HG02938 (cell line): ENCODE measurements at regions not wholly inside any gene's neighbourhood (a gene's known extent, or its start where the extent isn't known, plus 50 kb on each side); places are given as distances from the start of the nearest gene placed in this dataset.
"Not testable (repeated sequence)": the region's sequence is repeated elsewhere in the genome, so short reads cannot be mapped to it uniquely, and the experiment has no call there.

Experiments
- ATAC-seq: cut with Tn5 transposase; IDR thresholded peaks from one replicate; pipeline ENCODE4 v1.9.1; 2021; ENCODE audit warnings: mild to moderate bottlenecking, moderate library complexity; ENCODE audit not compliant: unreplicated experiment

DNA sequence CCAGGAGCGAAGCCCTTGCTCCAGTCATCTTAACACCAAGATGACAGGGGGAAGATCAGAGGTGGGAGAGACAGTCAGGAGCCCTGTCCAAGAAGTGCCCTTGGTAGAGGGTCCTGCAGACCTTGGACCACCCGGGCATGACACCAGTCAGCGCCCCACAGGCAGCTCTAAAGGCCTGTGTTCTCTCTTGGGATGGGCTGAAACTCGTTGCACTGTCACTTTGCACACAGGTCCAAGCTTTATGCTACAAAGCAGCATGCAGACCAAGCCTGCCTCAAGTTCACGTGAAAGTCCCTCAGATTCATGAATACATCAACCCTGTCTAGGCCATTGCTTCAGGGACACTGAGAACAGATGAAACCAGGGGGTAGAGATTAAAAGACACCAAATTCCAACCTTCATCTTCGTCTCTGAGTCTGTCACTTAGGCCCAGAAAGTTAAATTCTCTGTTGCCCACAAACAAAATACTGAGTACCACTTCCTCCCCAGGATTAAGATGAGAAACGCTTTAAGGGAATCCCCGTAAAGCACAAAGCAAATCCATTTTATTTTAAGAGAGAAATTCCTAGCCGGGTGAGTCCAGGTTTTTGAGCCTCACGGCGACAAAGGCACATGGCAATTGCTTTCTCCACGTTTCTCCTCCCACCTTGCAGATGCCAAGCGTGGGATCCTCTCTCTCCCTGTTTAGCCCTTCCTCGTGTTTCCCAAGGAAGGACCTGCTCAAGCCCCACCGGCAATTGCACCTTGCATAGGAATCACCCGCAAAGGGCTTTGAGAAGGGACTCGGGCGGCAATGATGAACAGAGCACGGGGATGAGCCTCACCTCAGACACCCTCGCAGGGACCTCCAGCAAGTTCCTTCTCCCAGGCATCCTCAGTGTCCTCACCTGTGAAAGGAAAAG lies 75.0 kb upstream of the ID2 start:
- peak; percentile 29 for ATAC-seq

DNA sequence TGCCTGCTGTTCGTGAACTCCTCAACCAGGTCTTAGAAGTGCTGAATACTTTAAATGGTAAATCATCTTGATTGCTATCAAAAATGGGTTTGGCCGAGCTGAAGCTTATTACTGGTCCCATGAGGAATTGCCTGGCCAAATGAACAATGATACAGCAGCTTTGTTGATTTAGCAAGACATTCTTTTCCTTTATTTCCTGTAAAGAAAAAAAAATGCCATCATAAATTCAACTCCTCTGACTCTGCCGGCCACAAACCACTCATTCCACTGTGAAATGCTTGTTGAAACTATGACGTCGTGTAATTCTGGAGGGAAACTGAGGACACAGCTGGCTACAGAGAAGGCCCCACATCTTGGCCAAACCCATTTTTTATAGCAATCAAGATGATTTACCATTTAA lies 74.2 kb upstream of the ID2 start:
- ATAC-seq: no peak

DNA sequence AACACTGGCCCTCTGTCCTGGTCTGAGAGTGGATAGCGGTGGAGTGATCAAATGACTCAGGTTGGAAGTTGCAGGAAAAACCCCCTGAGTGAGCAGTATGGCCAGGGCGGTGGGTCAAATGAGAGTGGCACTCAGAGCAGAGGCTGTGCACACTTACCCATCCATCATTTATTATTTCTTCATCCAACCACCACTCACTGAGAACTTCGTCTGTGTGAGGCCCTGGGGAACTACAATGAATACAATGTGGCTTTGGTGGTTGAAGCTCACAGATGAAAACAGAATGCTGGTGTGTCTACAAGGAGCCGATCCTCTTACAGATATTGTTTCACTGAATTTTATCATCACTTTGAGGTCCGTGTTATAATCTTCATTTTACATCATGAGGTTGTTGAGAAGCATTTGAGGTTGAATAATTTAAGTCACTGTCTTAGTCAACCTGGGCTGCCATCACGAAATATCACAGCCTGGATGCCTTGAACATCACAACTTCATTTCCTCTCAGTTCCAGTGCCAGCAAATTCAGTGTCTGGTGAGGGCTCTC lies 73.4 kb upstream of the ID2 start:
- no peak for ATAC-seq

DNA sequence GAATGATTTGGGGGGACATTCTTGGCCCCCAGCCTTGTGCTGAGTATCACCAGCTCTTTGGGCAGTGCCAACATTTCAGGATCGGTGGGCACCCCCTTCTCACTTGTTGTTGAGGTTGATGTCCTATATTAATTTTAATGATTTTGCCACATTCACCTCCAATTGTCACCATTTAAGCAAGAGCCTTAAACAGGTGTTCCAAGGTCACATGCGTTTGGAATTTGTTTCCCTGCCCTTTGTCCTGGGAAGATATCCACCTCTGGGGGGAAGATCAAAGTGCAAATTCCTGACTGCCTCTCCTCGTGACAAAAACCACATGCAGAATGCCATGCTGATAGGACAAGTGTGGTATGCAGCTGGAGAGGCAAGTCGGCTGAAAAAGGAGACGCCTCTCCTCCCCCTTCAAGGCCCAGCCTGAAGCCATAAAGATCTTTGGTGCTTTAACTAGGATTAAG lies 72.5 kb upstream of the ID2 start:
- no peak for ATAC-seq

DNA sequence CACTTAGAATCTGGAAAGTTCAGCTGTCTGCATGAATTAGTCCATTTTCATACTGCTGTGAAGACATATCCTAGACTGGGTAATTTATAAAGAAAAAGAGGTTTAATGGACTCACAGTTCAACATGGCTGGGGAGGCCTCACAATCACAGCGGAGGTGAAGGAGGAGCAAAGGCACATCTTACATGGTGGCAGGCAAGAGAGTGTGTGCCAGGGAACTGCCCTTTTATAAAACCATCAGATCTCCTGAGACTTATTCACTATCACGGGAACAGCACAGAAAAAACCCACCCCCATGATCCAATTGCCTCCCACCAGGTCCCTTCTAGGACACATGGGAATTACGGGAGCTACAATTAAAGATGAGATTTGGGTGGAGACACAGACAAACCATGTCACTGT lies 71.1 kb upstream of the ID2 start:
- ATAC-seq: not testable (repeated sequence)

DNA sequence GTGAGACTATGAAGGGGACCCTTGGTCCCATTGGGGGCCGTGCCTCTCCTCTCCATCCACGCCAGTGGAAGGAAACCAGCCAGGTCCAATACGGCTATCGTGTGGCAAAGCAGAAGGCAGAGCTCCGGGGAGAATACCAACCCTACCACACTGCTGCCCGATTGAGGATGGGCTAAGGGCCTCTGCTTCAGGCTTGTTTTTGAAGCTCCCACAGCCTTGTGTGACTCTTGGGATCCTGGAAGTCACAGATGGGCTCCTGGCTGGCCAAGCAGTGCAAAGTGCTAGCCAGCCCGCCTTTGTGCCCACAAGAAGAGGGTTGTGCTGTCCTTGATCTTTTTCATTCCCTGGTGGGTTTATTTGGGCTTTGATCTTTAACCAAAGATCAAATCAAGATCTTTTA lies 70.6 kb upstream of the ID2 start:
- ATAC-seq: no peak

DNA sequence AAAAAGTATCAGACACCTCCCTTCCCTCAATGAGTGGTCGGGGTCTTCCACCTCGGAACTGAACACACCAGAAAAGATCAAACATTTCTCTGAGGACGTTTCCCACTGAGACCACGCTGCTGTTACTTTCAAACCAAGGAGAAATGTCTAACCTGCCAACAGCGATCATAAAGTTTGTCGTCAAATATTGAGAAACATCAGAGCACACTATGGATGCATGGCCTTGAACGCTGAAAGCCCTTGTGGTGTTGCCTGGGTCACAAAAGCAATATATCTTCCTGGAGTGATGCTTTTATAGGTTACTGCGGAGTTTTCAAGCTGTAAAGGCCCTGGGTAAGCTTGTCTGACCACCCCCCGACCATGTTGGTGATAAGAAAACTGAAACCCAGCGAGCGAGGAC lies 70.2 kb upstream of the ID2 start:
- no peak for ATAC-seq

DNA sequence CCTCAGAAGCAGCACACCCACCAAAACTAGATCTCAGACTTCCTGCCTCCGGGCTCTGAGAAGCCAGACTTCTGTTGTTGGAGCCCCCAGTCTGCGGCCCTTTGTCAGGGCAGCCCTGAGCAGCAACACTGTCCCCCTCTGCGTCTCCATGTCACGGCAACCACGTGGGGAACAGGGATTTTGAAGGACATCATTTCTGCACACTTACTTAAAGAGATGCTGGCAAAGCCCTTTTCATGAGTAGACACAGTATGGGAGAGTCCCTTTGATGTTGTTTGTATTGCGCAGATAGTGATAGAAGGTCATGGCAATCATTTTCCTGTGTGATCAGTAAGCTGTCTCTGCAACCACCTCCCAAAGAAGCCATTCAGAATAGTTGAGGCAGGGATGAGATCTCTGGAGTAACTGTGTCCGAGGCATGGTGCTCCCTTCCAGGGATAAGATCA lies 69.1 kb upstream of the ID2 start:
- ATAC-seq: no peak

DNA sequence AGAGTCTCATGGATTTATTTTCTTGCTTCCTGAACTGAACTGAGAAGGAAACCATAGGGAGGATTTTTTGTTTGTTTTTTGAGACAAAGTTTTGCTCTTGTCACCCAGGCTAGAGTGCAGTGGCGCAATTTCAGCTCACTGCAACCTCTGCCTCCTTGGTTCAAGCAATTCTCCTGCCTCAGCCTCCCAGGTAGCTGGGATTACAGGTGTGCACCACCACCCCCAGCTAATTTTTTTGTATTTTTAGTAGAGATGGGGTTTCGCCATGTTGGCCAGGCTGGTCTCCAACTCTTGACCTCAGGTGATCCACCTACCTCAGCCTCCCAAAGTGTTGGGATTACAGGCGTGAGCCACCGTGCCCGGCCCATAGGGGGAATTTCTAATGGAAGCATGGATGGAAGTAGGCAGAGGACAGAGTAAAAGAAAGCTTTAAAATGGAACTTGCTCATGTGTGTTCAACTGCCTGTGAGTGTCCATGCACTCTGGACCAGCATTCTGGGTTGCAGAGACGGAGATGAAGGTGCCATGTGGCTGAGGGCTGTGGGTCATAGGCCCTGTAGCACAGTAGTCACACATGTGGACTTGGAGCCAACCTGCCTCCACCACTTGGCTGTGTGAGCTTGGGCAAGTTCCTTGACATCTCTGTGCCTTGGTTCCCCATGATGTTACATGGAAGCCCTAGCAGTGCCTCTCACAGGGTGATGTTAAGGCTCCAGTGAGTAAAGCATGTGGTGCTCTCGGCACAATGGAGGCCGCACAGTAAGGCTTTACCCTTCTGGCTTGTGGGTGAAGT lies 68.5 kb upstream of the ID2 start:
- not testable (repeated sequence) for ATAC-seq

DNA sequence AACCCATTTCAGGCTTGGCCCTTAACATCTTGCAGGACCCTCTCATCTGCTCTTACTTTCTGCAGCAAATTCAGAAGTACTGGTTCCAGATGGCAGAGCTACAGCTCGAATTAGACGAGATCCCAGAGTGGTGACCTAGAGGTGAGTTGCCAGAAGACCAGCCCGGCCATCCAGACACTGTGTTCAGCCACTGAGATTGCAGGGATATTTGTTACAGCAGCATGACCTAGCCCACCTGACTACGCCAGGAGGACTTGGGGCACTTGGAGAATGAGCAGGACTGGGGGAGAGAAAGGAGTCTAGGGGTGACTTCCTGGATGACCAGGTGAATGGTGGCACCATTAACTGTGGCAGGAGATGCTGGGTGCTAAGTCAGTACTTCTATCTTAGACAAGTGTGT lies 67.2 kb upstream of the ID2 start:
- no peak for ATAC-seq

DNA sequence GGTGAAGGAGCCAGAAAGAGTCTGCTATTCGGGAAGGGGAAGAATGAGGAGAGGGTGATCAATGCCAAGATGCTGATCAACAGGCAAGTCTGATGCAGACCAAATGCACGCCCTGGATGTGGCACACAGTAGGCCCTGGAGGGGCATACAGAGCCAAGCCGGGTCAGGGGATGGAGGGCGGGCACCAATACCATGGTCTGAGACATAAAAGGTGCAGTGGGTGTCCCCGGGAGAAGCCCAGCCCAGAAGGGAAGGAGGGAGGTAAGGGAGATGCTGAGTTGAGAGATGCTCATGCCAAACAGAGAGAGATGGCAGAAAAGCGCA lies 66.6 kb upstream of the ID2 start:
- ATAC-seq: no peak

DNA sequence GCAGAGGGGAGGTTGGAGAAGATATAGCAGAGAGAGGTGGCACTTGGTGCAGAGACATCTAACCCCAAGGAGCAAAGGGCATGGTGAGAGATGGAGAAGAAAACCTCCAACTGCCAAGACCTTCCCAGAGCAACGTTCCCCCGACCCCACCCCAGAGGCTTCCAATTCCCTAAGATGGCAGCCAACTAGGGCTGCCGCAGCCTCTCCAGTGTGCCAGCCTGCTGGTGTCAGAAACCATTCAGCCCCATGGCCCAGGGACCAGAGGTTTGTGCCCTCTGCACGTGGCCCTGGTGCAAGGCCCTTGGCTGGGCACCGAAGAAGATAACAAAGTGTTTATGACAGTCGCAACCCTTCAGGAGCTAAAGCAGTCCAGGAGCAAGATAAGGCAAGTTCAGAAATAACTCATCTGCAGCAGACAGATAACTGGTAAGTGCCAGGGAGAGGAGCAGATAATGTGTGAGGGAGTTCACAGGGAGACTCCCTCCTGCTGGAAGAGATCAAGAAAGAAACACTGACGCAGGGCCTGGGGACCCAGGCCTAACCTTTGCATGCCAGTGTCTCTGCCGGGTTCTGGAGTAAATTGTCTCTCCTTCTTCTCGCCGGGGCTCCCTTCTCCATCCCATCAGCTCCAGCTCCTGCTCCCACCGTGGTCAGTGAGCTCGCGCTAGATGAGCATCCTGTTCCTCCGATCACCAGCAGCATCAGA lies 66.1 kb upstream of the ID2 start:
- no peak for ATAC-seq

DNA sequence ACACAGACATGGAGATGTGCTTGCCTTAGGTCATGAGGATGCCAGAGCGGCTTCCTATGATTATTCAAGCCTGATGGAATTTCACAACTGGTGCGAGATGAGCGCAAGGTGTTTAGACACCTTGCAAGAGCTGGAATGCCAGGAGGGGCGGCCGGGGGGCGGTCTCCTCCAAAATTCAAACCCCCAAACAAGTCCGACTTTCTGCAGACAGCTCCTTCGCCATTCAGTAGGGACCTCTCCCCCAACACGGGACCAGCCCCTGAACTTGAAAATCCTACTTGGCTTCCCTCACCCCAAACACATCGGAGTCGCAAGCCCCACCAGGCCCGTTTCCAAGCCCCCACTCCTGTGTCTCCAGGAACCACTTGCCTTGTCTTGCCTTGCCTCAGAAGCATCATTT lies 64.8 kb upstream of the ID2 start:
- ATAC-seq: no peak

DNA sequence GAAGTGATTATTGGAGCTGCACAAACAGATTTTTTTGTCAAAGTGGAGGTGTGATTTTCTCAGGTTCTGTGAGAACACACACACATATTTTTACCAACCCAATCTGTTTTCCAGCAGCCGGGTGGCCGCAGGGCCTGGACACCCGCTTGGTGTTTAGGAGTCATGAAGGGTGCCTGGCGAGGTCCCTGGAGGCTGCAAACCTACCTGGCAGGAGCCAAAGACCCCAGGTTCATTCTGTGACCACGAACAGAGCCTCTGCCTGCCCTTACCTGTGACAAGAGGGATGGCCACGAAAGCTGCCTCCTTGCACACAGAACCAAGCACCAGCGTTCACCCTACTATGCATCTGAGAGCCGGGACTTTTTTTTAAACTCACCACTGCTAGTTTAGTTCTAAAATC lies 64.3 kb upstream of the ID2 start:
- no peak for ATAC-seq

DNA sequence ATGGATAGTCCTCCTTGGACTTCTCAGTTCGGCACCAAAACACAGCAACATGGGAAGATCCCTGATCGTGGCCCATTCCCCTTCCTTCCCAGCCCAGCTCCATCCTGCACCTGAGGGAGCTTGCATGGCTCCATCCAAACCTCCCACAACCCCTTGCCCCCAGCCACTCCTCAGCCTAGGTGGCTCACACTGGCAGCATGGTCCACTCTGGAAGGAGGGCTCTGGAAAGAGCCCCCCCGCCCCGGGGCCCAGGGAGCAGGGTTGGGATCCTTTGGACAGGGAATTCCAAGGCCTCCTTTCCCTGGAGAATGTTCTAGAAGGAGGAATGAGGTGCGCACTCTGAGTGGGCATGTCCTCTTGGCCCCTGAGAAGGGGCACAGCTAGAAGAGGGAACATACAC lies 62.8 kb upstream of the ID2 start:
- no peak for ATAC-seq

DNA sequence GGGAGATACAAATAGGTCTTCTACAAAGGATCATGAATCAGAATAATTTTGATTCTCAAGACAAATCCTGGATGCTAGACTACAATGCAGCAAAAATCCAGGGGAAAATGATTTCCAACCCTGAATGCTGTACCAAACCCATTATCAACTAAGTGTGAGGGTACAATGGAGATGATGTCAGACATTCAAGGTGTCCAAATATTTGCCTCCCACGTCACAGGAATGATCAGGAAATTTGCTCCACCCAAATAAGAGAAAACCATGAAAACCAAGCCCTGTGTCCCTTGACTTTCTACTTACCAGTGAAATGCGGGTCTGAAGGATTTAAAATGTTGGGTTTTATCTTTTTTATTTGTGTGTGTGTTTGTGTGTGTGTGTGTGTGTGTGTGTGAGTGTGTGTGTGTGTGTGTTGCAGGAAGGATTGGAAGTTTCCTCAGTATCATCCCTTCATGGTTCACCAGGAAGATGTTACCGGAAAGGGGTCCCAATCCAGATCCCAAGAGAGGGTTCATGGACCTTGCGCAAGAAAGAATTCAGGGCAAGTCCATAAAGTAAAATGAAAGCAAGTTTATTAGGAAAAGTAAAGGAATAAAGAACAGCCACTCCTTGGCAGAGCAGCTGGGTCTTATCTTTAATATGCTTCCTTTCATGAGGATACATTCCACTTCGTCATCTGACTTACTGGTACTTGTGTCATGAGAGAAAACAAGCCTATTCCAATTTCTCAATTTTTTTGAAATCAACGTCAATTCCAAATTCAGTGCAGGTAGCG lies 61.1 kb upstream of the ID2 start:
- ATAC-seq: no peak

DNA sequence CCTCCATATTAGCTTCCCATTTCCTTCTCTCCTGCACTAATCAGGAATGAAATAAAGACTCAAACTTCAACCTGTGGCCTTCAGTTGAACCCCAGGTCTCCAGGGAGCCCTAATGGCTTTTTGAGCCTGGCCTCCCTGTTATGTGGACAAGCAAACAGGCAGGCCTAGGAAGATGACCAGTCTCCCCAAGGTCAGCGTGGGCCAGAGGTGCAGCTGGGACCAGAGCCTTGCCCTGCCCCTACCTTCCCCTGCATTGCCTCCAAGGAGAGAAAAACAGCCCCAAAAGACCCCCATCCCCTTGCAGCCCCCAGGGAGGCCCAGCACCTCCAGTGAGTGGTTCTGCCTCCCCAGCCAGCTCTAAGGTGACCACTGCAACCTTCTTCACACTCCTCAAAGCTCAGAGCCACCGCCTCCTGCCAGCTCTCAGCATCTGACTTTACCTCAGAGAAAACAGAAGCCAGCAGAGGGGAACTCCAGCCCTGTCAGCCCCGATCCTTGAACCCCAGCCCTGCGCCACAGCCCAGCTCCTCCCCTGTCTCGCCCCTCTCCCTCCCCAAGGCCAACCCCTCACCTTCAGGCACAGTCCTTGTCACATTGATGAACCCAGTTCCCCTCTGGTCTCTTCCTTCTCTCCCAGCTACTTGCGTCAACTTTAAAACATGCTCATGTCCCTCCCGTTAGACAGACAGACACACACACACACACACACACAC lies 59.5 kb upstream of the ID2 start:
- ATAC-seq: no peak

DNA sequence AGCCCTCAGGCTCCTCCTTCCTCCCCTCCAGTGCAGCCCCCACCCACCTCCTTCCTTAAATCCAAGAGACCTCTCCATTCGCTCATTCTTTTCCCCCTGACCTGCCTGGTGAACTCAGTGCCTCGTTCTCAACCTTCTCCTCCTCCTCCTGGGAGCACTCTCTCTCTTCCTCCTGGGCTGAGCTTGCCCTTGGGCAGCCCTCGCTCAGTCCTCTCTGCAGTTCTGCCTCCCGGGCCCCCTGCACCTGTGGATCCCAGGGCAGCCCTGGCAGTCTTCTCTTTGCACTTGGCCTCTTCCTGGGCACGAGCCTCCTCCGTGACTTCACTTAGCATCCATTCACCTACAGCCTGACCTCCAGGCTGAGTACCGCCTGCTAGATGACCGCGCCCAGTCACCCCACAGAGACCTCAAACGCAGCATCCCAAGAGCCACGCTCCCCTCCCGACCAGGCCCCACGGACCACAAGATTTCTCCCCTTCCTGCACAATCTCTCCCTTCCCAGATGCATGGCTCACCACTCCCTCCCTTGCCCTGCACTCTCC lies 58.9 kb upstream of the ID2 start:
- no peak for ATAC-seq

DNA sequence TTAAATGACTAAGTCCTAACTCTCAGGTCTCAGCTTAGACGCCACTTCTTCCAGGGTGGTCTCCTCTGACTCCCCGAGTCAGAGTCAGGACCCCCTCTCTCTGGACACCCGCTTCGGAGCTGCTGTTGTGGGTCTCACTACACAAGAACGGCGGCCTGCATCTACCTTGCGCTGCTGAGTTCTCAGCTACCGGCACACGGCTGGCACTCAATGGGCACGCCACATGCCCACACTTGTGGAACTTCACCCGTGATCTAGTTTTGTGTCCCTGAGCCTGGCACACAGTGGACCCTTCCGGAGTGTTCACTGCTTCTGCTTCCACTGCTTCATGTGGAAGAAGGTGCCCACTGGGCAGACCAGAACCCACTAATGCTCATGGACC lies 58.3 kb upstream of the ID2 start:
- no peak for ATAC-seq
